BJ (cell line): ENCODE measurements at regions not wholly inside any gene's neighbourhood (a gene's known extent, or its start where the extent isn't known, plus 50 kb on each side); places are given as distances from the start of the nearest gene placed in this dataset.

Experiments used
- CTCF ChIA-PET: fragments of 350-600 bp; formaldehyde crosslinking; extraction: SDS; loops from one replicate; lab custom pipeline; 2021; ENCODE audit warnings: antibody characterized with exemption, inconsistent platforms; lab: Yijun Ruan, JAX
- POLR2A ChIA-PET: fragments of 300-600 bp; sonication (Branson Sonifier 250); formaldehyde crosslinking; extraction: SDS; loops from one replicate; lab custom pipeline; 2021; ENCODE audit warnings: antibody characterized with exemption; lab: Charles Lee
- DNase-seq: peaks from one replicate; pipeline ENCODE4 v3.0.0-alpha.2; 2011; ENCODE audit warnings: low read depth
- H3K27me3 ChIP-seq: 2 replicates; pipeline ENCODE4 v1.6.0; 2011; ENCODE audit warnings: low read length; ENCODE audit not compliant: control insufficient read depth, insufficient read depth
- H3K36me3 ChIP-seq: 2 replicates; pipeline ENCODE4 v1.5.1; 2011; ENCODE audit warnings: low read length; ENCODE audit not compliant: control insufficient read depth, insufficient read depth
- H3K4me3 ChIP-seq: 2 replicates; pipeline ENCODE4 v1.5.1; 2011; ENCODE audit warnings: low read depth, mild to moderate bottlenecking, control low read depth, low read length
- CTCF ChIP-seq: IDR thresholded peaks from 2 replicates; pipeline ENCODE4 v1.5.1; 2011; ENCODE audit warnings: low read depth, mild to moderate bottlenecking, control low read depth, inconsistent platforms, low read length, moderate library complexity; ENCODE audit not compliant: insufficient read depth

DNA sequence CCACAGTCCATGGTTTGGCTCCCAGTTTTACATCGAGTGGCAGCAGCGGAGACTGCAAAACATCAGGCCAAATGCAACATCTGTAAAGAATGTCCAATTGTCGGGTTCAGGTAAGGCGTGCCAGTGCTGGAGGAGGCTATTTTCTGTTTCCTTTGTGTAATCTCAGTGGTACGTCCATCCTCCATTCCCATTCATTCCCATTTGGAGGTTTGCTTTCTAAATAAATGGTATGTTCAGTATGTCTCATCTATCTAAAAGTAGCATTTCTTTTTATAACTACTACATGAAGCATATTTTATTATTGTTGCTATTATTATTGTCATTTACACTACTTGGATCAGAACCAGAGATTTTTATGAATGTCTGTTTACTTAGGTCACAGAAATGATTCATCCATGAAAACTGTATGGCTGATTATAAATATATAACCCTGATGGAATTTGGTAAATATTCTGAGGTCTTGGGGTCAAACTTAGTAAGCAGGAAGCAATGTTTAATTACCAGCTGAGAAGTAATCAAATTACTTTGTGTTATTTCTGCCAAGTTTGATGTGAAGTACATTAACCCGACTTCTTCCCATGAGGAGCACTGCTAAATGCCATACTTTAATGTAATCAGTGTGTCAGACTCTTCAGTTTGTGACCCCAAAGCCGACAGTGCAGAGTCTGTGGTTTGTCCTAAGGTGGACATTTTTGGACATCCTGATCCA, 512.9 kb downstream of the UTRN start:
- no peak overlapping the region for H3K4me3 ChIP-seq
- DNase-seq, result peak; percentile 86
- peaks cover 5% of the 10 kb centered on the region for H3K36me3 ChIP-seq
- H3K27me3 ChIP-seq, result no peaks in the 10 kb centered on the region
- ChIA-PET POLR2A (no interaction called here), CTCF (no interaction called here)
- no peak for TF ChIP-seq CTCF

DNA sequence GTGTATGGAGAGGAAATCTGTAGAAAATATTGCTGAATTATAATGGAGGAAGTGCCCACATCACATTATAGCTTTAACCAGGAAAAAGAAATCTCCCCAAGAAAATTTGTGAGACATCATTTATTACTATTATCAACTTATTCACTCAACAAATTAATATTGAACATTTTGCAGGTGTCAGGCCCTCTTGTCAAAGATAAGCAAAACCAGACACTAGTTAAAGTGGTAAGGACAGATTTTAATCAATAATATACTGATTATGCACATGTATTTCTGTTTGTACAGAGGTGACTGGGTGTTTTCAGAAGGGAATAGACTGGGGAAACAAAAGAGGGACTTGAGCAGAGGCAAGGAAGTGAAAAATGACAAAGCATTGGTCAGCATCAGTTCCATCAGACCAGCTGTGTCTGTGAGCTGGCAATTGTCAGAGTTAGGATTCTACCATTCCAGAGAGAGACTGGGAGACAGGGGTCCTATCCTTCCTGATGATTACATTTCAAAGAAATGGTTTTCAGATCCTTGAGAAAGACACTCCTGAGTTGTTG, 519.2 kb downstream of the UTRN start:
- ChIA-PET POLR2A (no interaction called here), CTCF (no interaction called here)
- H3K4me3 ChIP-seq, result no peak overlapping the region
- DNase-seq, result no peak
- no peak for TF ChIP-seq CTCF
- H3K27me3 ChIP-seq, result no peaks in the 10 kb centered on the region
- no peaks in the 10 kb centered on the region for H3K36me3 ChIP-seq

DNA sequence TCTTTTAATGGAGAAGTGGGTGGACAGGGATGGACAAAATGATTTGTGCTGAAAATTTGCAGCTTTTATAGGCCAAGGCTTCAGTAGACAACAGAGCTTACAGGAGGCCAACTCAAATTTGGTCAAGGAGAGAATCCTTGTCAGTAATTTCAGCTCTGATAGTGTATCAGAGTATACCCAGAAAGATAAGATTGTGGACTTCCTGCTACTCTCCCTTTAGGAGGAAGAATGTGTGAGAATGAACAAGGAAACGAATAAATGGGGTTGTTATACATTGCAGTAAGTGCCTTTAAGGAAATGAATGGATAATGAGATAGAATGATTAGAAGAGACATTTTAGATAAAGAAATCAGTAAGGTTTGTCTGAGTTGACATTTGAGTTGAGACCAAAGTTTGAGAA, 519.9 kb downstream of the UTRN start:
- DNase-seq, result no peak
- no peak for TF ChIP-seq CTCF
- Histone ChIP-seq H3K36me3 (no peaks in the 10 kb centered on the region), H3K27me3 (no peaks in the 10 kb centered on the region), H3K4me3 (no peak overlapping the region)
- POLR2A ChIA-PET, result no interaction called here
- CTCF ChIA-PET, result no interaction called here

DNA sequence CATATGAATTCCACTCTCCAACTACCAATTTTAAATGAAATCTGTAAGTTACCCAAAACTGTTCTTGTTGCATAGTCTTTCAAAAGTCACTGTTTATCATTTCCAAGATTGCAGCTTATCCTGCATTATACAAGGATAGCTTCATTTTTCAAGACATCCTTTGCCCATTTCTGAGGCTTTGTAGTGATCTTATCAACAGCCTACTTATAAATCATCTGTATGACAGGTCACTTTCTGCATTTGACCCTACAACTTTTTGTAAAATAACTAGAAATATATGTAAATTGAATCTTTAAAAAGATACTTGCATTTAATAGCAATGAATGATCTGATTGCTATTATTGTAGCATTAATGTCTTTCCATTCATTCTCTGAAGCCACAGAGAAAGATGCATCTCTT, 521.1 kb downstream of the UTRN start:
- no peak overlapping the region for H3K4me3 ChIP-seq
- ChIA-PET POLR2A (no interaction called here), CTCF (no interaction called here)
- H3K36me3 ChIP-seq, result no peaks in the 10 kb centered on the region
- no peaks in the 10 kb centered on the region for H3K27me3 ChIP-seq
- DNase-seq, result no peak
- TF ChIP-seq CTCF, result no peak

DNA sequence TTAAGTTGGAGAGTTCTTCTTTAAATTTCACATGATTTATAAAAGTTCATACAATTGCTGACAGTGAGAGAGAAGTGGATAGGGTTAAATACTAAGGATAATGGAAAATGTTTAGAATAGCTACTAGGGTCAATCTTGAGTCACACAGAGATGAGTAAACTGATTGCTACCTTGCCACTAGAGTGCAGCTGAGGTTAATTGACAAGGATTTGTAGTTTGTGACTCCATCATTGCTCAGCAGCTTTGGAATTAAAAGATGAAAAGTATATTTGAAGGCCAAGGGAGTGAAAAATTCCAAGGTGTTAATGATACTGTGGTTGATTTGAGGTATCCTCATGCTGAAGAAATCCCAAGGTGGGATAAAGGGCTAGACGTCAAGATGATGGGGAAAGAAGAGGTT, 524.0 kb downstream of the UTRN start:
- no peak overlapping the region for H3K4me3 ChIP-seq
- DNase-seq, result no peak
- ChIA-PET CTCF (no interaction called here), POLR2A (no interaction called here)
- H3K27me3 ChIP-seq, result no peaks in the 10 kb centered on the region
- H3K36me3 ChIP-seq, result no peaks in the 10 kb centered on the region
- no peak for TF ChIP-seq CTCF
